Cardiac muscle cell (in vitro differentiated cells and primary cell): ENCODE measurements at regions not wholly inside any gene's neighbourhood (a gene's known extent, or its start where the extent isn't known, plus 50 kb on each side); places are given as distances from the start of the nearest gene placed in this dataset.

Source experiments
- DNase-seq, 2 donors: peaks; one replicate each; pipeline versions ENCODE4 v3.0.0 to v3.0.0-alpha.2; 2010 to 2017; ENCODE audit warnings: low read depth in 1 of 2, low spot score in 1 of 2
- H3K27ac ChIP-seq: fragments of 200-600 bp; sonication (generic); 2 replicates; pipeline ENCODE4 v1.5.1; 2016
- H3K27me3 ChIP-seq: fragments of 200-600 bp; sonication (generic); 2 replicates; pipeline ENCODE4 v1.6.0; 2016; ENCODE audit warnings: control low read depth
- H3K36me3 ChIP-seq: fragments of 200-600 bp; sonication (generic); 2 replicates; pipeline ENCODE4 v1.5.1; 2016; ENCODE audit warnings: control low read depth
- H3K4me1 ChIP-seq: fragments of 200-600 bp; sonication (generic); 2 replicates; pipeline ENCODE4 v1.8.1; 2017; ENCODE audit warnings: low read depth, mild to moderate bottlenecking, mixed run types
- H3K4me3 ChIP-seq: fragments of 200-600 bp; sonication (generic); 2 replicates; pipeline ENCODE4 v1.5.1; 2016; ENCODE audit warnings: mild to moderate bottlenecking
- H3K9me3 ChIP-seq: fragments of 200-600 bp; sonication (generic); 2 replicates; pipeline ENCODE4 v1.5.1; 2017; ENCODE audit warnings: low read depth, mild to moderate bottlenecking, control low read depth
- CTCF ChIP-seq: IDR thresholded peaks from 2 replicates; pipeline ENCODE4 v1.5.1; 2012; ENCODE audit warnings: low read depth, mild to moderate bottlenecking, low read length

GRCh38 chr7:52691257-52691656, 344.2 kb upstream of the POM121L12 start:
- Histone ChIP-seq H3K9me3 (no peaks in the 10 kb centered on the region), H3K27me3 (no peaks in the 10 kb centered on the region), H3K4me3 (no peak overlapping the region), H3K27ac (no peak overlapping the region), H3K4me1 (no peaks in the 10 kb centered on the region), H3K36me3 (no peaks in the 10 kb centered on the region)
- TF ChIP-seq CTCF, result no peak
- no peak for DNase-seq

GRCh38 chr7:52689912-52690311, 345.5 kb upstream of the POM121L12 start:
- H3K36me3 ChIP-seq, result no peaks in the 10 kb centered on the region
- no peaks in the 10 kb centered on the region for H3K9me3 ChIP-seq
- no peak overlapping the region for H3K27ac ChIP-seq
- no peak for DNase-seq
- no peak overlapping the region for H3K4me3 ChIP-seq
- TF ChIP-seq CTCF, result no peak
- no peaks in the 10 kb centered on the region for H3K27me3 ChIP-seq
- H3K4me1 ChIP-seq, result no peaks in the 10 kb centered on the region

GRCh38 chr7:52685333-52685732, 350.1 kb upstream of the POM121L12 start:
- Histone ChIP-seq H3K9me3 (no peaks in the 10 kb centered on the region), H3K27me3 (no peaks in the 10 kb centered on the region), H3K27ac (no peak overlapping the region), H3K36me3 (no peaks in the 10 kb centered on the region), H3K4me1 (peaks cover 7% of the 10 kb centered on the region), H3K4me3 (no peak overlapping the region)
- no peak for DNase-seq
- no peak for TF ChIP-seq CTCF

- Histone ChIP-seq H3K4me1 (peaks cover 7% of the 10 kb centered on the region), H3K27ac (no peak overlapping the region), H3K36me3 (no peaks in the 10 kb centered on the region), H3K27me3 (no peaks in the 10 kb centered on the region), H3K4me3 (no peak overlapping the region), H3K9me3 (no peaks in the 10 kb centered on the region)
- TF ChIP-seq CTCF, result no peak
- no peak for DNase-seq
Measured at GRCh38 chr7:52684388-52684787, 351.0 kb upstream of the POM121L12 start.

- Histone ChIP-seq H3K36me3 (no peaks in the 10 kb centered on the region), H3K9me3 (no peaks in the 10 kb centered on the region), H3K27me3 (no peaks in the 10 kb centered on the region), H3K4me3 (no peak overlapping the region), H3K4me1 (peaks cover 7% of the 10 kb centered on the region), H3K27ac (no peak overlapping the region)
- no peak for TF ChIP-seq CTCF
- DNase-seq, result no peak
Measured at GRCh38 chr7:52682993-52683392, 352.4 kb upstream of the POM121L12 start.
